SHP77 treated with DMSO at 0.1 percent for 48 hours (cell line): ENCODE measurements at regions not wholly inside any gene's neighbourhood (a gene's known extent, or its start where the extent isn't known, plus 50 kb on each side); places are given as distances from the start of the nearest gene placed in this dataset.

ENCODE experiments used
- DNase-seq: peaks from one replicate; lab custom pipeline; 2025; lab: John Stamatoyannopoulos, UW

- DNase-seq = no peak
These were observed 936.1 kb upstream of the NR2F2 start for GRCh38 chr15:95394186-95395067.

GRCh38 chr15:95400428-95400827, 930.1 kb upstream of the NR2F2 start:
- no peak for DNase-seq

DNA sequence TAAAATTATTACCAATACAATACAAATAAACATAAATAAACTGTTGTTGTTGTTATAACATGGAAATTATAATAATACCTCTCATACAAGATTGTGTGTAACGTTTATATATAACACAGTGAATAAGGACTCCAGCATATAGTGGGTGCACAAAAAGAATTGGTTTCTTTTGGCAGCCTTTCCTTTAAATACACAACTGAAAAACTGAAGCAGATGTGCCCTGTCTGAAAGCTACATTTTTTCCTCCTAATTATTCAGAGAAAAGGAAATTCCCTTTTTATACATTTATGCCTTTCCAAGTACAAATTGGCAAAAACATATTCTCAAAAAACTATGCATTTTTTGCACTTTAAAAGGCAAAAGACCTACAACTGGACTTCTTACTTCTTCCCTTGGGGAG, 928.9 kb upstream of the NR2F2 start:
- DNase-seq = no peak

- no peak for DNase-seq
These were observed 925.1 kb upstream of the NR2F2 start for GRCh38 chr15:95405447-95405846.

DNA sequence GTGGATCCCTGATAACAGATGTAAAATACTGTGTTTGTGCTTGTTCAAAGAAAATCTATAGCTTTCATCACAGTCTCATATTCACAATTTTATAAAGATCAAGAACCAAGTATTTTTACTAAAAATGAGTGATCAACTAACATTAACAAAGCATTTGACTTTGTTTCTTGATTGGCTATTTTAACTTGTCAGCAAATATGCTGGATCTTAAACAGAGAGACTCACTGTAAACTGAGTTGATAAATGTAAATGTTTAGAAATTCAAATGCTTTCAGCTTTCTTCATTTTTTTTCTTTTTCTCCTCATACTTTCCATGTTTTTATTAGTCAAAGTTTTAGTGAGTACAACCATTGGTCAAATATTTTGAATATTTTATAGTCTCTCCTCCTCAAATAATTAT, 923.0 kb upstream of the NR2F2 start:
- no peak for DNase-seq

GRCh38 chr15:95409211-95409610, 921.3 kb upstream of the NR2F2 start:
- no peak for DNase-seq

DNA sequence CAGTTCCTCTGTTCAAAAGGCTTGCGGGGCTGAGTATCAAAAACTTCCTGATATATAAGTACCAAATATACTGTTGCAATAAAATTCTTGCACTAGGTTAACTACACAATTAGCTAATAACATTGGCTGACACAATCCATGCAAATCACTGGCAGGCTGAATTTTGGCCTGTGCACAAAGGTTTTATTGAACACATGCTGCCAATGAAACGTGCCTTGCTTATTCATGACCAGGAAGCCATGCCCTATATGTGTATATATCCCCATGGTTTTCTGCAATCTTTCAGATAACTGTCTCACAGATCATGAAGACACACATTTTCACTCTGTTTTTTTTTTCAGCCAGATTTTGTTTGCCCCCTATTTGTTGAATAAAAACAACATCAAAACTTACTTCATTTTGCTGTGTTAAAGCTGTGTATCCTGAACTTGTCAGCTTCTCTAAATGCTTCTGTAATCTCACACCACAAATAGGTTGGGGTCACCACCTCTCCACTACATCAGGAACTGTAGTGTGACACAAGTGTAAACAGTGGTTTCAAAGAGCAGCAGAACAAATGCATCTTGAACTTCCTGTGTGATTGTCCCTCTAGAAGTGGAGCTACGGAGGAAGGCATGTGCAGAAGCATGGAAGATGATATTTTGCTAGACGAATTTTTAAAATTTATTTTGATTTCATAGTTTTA, 920.7 kb upstream of the NR2F2 start:
- no peak for DNase-seq

GRCh38 chr15:95410757-95411156, 919.7 kb upstream of the NR2F2 start:
- no peak for DNase-seq

- no peak for DNase-seq
These were observed 913.9 kb upstream of the NR2F2 start for GRCh38 chr15:95416576-95416975.

GRCh38 chr15:95417761-95418160, 912.7 kb upstream of the NR2F2 start:
- DNase-seq = no peak

- DNase-seq = no peak
These were observed 908.2 kb upstream of the NR2F2 start for GRCh38 chr15:95422255-95422654.

DNA sequence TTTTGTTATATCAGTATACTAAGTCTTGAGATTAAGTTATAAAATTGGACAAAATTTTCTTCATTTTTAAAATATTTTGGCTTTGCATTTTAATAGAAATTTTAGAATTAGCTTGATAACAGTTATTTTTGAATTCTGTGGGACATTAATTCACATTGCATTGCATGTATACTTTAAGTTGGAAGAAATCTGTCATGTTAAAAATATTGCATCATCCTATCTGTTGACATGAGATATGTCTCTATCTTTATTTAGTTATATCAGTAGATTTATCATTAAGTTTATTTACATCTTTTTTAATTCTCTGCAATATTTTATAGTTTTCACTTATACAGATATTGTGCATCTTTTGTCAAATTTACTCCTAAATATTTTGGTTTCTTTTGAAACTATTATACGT, 904.6 kb upstream of the NR2F2 start:
- DNase-seq = no peak

GRCh38 chr15:95429345-95429744, 901.2 kb upstream of the NR2F2 start:
- DNase-seq = no peak

DNA sequence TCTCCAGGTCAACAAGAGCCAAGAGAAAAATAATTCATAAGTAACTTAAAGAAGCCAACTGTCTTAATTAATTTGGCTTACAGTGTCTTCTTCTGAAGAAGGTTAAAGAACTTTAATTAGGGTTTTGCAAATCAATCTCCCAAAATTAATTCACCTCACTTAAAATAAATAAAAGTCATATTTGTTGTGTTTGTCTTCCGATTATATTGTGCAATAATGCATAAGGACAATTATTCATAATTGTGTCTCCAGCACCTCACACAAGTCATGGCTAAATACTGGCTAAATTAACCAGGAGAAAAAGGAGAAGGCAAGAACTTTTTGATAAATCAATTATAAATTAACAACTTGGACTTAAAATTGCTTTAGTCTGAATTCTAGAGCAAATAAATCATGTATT, 899.0 kb upstream of the NR2F2 start:
- DNase-seq = no peak

GRCh38 chr15:95432878-95433405, 897.6 kb upstream of the NR2F2 start:
- no peak for DNase-seq

DNA sequence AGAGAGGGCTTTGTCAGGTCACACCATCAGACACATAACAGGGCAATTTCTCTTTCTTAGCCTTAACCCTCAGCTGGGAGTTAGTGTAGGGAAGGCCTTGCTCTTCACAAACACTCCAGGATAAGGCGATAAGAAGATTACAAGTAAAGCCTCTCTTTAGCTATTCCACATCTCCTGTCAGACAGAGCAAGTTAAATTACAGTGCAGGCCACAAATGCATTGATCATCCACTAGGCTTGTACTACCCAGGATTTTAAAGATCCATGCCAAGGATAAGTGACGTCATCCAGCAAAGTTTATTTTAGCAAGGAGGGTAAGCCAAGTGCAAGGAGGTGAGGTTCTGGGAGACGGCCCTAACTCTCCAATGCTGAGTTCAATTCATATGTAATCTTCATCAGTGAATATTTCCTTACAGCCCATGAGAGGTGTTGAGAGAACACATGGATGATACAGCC, 890.6 kb upstream of the NR2F2 start:
- no peak for DNase-seq

GRCh38 chr15:95440712-95441111, 889.8 kb upstream of the NR2F2 start:
- DNase-seq = no peak

DNA sequence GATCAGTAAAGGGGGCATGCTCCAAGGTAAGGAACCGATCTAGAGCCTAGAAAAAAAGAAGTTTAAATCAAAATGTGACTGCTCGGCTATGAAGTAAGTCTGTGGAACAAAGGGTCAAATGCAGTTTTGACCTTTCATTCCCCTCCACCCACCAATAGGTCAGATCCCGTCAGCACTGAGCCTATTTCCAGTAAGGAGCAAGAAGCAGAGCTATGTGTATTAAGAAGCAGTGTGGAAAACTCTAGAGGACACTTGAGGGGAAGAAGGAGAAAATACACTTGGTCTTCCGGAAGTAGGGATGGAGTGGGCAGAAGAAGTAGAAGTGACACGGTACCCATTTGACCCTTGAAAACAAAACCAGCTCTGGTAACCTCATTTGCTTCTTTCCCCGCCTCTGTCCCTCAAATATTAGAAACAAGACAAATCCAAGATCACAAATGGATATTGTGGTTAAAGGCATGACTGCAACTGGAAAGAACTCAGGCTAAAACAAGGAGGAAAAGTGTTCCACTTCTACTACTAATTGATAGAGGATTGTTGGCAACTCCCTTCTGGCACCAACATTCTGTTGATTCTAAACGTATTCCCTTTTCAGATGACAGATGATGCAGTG, 888.3 kb upstream of the NR2F2 start:
- no peak for DNase-seq

GRCh38 chr15:95444860-95445259, 885.6 kb upstream of the NR2F2 start:
- DNase-seq = no peak

GRCh38 chr15:95446854-95447253, 883.6 kb upstream of the NR2F2 start:
- DNase-seq = no peak

DNA sequence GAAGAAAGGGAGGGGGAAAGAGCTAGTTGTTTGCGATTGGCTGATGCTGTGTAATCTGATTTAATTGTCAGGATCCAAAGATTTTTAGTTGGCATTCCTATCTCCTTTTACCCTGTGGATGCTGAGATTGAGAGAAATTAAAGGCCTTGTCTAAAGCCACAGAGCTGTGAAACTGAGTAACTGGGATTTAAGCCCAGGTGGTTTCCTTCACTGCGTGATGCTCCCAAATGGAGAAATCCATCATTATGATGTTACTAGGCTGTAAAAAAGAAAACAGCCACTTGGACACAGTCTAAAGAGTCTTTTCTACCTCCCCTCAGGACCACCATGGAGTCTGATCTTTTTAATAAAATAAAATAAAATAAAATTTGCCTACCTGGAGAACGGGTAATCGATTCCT, 883.0 kb upstream of the NR2F2 start:
- no peak for DNase-seq

DNA sequence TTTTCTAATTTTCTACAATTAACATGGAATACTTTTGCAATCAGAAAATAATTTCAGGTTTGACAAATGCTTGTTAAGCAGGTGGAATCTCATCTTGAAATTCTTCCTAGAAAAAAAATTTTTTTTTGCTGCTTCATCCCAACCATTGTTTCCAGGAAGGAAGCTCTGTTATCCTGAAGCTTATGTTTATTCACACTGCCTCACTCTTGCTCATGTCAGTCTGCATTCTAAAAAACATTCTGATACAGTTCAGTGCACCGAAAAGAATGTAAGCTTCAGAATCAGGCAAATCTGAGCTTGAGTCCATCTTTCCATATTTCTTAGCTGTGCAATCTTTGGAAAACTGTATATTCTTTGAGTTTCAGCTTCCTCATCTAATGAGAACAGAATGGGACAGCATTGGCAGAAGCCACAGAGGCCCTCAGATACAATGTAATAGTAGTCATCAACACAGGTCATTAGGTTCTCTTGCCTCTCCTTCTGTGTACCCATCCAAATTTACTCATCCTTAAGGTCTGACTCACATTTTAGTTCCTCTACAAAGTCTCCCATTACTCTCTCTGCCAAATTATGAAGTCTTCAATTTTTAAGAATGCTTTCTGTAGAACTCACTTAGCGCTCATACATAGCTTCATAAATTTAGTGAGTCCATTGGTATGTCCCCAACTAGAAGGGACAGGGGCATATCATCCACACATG, 881.8 kb upstream of the NR2F2 start:
- no peak for DNase-seq
